Smooth muscle cell (in vitro differentiated cells): ENCODE measurements at regions not wholly inside any gene's neighbourhood (a gene's known extent, or its start where the extent isn't known, plus 50 kb on each side); places are given as distances from the start of the nearest gene placed in this dataset.

ENCODE experiments used
- DNase-seq: peaks from one replicate; lab custom pipeline; 2025; ENCODE audit not compliant: unreplicated experiment; lab: John Stamatoyannopoulos, UW
- H2AFZ ChIP-seq: fragments of 200-600 bp; sonication (generic); 2 replicates; pipeline ENCODE4 v1.6.0; 2016; ENCODE audit warnings: antibody characterized with exemption, low read depth, mild to moderate bottlenecking
- H3F3A ChIP-seq: fragments of 200-600 bp; sonication (generic); 2 replicates; pipeline ENCODE4 v1.6.0; 2017; ENCODE audit warnings: antibody characterized with exemption, low read depth
- H3K27ac ChIP-seq: fragments of 200-600 bp; sonication (generic); 2 replicates; pipeline ENCODE4 v1.5.1; 2016; ENCODE audit warnings: low read depth, mild to moderate bottlenecking
- H3K27me3 ChIP-seq: fragments of 200-600 bp; sonication (generic); 2 replicates; pipeline ENCODE4 v1.6.1; 2016; ENCODE audit warnings: low read depth, mild to moderate bottlenecking
- H3K36me3 ChIP-seq: fragments of 200-600 bp; sonication (generic); 2 replicates; pipeline ENCODE4 v1.5.1; 2016; ENCODE audit warnings: low read depth
- H3K4me1 ChIP-seq: fragments of 200-600 bp; sonication (generic); 2 replicates; pipeline ENCODE4 v1.5.1; 2016; ENCODE audit warnings: low read depth
- H3K4me2 ChIP-seq: fragments of 200-600 bp; sonication (generic); 2 replicates; pipeline ENCODE4 v1.6.0; 2016; ENCODE audit warnings: mild to moderate bottlenecking
- H3K4me3 ChIP-seq: fragments of 200-600 bp; sonication (generic); 2 replicates; pipeline ENCODE4 v1.5.1; 2016; ENCODE audit warnings: mild to moderate bottlenecking
- H3K79me2 ChIP-seq: fragments of 200-600 bp; sonication (generic); 2 replicates; pipeline ENCODE4 v1.6.0; 2016; ENCODE audit warnings: low read depth, mild to moderate bottlenecking
- H3K9ac ChIP-seq: fragments of 200-600 bp; sonication (generic); 2 replicates; pipeline ENCODE4 v1.6.0; 2016; ENCODE audit warnings: low read depth
- H3K9me3 ChIP-seq: fragments of 200-600 bp; sonication (generic); replicated peaks from 2 replicates; pipeline ENCODE4 v1.5.1; 2016; ENCODE audit warnings: low read depth
- H4K20me1 ChIP-seq: fragments of 200-600 bp; sonication (generic); 2 replicates; pipeline ENCODE4 v1.6.0; 2016; ENCODE audit warnings: low read depth
- WGBS: methylation state at CpG from one replicate; pipeline ENCODE4 v1.1.7; 2016; ENCODE audit warnings: low lambda C conversion rate; 5-methylcytosine and 5-hydroxymethylcytosine counted together
- TF ChIP-seq, protein P1 (sequence below): fragments of 200-600 bp; sonication (generic); IDR thresholded peaks from 2 replicates; pipeline ENCODE4 v1.5.1; 2017; ENCODE audit warnings: borderline replicate concordance, mild to moderate bottlenecking, antibody characterized with exemption; ENCODE audit not compliant: insufficient read depth, poor library complexity, severe bottlenecking

DNA sequence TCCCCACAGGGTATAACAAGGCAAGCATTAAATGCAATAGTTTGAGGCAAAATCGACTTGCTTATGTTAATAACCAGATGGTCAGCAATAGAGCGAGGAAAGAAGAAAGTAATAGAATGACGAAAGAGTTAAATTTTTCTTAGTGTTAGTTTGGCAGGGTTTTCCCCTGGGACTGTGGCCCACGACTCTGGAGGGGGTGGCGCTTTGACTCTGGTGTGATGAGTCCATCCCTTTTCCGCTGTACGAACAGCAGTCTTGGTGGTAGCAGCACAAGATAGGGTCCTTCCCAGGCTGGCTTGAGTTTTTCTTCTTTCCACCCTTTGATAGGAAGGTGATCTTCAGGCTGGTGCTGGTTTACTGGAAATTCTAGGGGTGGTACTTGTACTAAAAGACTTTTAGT, 69.2 kb upstream of the GMDS start:
- WGBS: 82% methylated on average over 7 of the region's 7 CpGs
- no peak overlapping the region for H3K4me2 ChIP-seq
- no peak for DNase-seq
- H3K4me1 ChIP-seq: no peaks in the 10 kb centered on the region
- no peak overlapping the region for H3K9ac ChIP-seq
- no peaks in the 10 kb centered on the region for H3K9me3 ChIP-seq
- no peaks in the 10 kb centered on the region for H4K20me1 ChIP-seq
- no peaks in the 10 kb centered on the region for H3K27me3 ChIP-seq
- no peak overlapping the region for H2AFZ ChIP-seq
- TF ChIP-seq, protein P1, sequence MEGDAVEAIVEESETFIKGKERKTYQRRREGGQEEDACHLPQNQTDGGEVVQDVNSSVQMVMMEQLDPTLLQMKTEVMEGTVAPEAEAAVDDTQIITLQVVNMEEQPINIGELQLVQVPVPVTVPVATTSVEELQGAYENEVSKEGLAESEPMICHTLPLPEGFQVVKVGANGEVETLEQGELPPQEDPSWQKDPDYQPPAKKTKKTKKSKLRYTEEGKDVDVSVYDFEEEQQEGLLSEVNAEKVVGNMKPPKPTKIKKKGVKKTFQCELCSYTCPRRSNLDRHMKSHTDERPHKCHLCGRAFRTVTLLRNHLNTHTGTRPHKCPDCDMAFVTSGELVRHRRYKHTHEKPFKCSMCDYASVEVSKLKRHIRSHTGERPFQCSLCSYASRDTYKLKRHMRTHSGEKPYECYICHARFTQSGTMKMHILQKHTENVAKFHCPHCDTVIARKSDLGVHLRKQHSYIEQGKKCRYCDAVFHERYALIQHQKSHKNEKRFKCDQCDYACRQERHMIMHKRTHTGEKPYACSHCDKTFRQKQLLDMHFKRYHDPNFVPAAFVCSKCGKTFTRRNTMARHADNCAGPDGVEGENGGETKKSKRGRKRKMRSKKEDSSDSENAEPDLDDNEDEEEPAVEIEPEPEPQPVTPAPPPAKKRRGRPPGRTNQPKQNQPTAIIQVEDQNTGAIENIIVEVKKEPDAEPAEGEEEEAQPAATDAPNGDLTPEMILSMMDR: no peak
- H3K27ac ChIP-seq: no peak overlapping the region
- H3K36me3 ChIP-seq: no peaks in the 10 kb centered on the region
- H3K79me2 ChIP-seq: no peaks in the 10 kb centered on the region
- no peaks in the 10 kb centered on the region for H3F3A ChIP-seq
- no peak overlapping the region for H3K4me3 ChIP-seq

DNA sequence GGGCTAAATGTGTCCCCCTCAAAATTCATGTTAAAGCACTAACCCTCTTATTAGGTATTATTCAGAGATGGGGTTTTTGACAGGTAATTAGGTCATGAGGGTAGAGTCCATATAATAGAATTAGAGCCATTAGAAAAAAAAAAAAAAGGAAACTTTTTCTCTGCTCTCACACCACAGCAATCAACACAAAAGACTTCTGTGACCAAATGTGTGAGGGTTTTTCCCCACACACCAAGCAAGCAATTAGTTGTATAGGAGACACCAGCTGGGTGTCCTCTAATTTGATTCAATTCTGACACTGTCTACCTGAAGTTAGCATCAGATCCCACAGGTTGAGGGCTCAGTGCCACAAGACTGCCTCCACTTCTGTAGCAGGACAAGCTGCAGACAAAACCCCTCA, 64.6 kb upstream of the GMDS start:
- Histone ChIP-seq H3F3A (no peaks in the 10 kb centered on the region), H4K20me1 (no peaks in the 10 kb centered on the region), H3K4me1 (no peaks in the 10 kb centered on the region), H3K27ac (no peak overlapping the region), H3K36me3 (no peaks in the 10 kb centered on the region), H3K27me3 (no peaks in the 10 kb centered on the region), H3K9ac (no peak overlapping the region), H2AFZ (no peak overlapping the region), H3K4me2 (no peak overlapping the region), H3K9me3 (no peaks in the 10 kb centered on the region), H3K4me3 (no peak overlapping the region), H3K79me2 (no peaks in the 10 kb centered on the region)
- TF ChIP-seq, protein P1: no peak
- no peak for DNase-seq

- Histone ChIP-seq H3K9ac (no peak overlapping the region), H3K9me3 (no peaks in the 10 kb centered on the region), H3K4me1 (no peaks in the 10 kb centered on the region), H3F3A (no peaks in the 10 kb centered on the region), H3K27ac (no peak overlapping the region), H3K27me3 (no peaks in the 10 kb centered on the region), H3K4me2 (no peak overlapping the region), H3K36me3 (no peaks in the 10 kb centered on the region), H4K20me1 (no peaks in the 10 kb centered on the region), H3K79me2 (no peaks in the 10 kb centered on the region), H2AFZ (no peak overlapping the region), H3K4me3 (no peak overlapping the region)
- no peak for DNase-seq
- TF ChIP-seq, protein P1: no peak
- WGBS: 97% methylated on average over 4 of the region's 4 CpGs
Observed at GRCh38 chr6:2309122-2309521, 63.7 kb upstream of the GMDS start.

- H3K4me1 ChIP-seq: no peaks in the 10 kb centered on the region
- no peak overlapping the region for H3K9ac ChIP-seq
- no peaks in the 10 kb centered on the region for H3K36me3 ChIP-seq
- WGBS: 90% methylated on average over 3 of the region's 3 CpGs
- no peak overlapping the region for H3K4me3 ChIP-seq
- no peak overlapping the region for H3K4me2 ChIP-seq
- TF ChIP-seq, protein P1: no peak
- H3K27me3 ChIP-seq: no peaks in the 10 kb centered on the region
- no peaks in the 10 kb centered on the region for H3K9me3 ChIP-seq
- DNase-seq: no peak
- H3F3A ChIP-seq: no peaks in the 10 kb centered on the region
- no peaks in the 10 kb centered on the region for H4K20me1 ChIP-seq
- no peak overlapping the region for H3K27ac ChIP-seq
- no peak overlapping the region for H2AFZ ChIP-seq
- no peaks in the 10 kb centered on the region for H3K79me2 ChIP-seq
Observed at GRCh38 chr6:2307799-2308198, 62.4 kb upstream of the GMDS start.
